Erythroblast (primary cell): ENCODE measurements at regions not wholly inside any gene's neighbourhood (a gene's known extent, or its start where the extent isn't known, plus 50 kb on each side); places are given as distances from the start of the nearest gene placed in this dataset.

Experiments
- DNase-seq, 2 experiments: peaks; one replicate each; lab custom pipeline; 2025; lab: John Stamatoyannopoulos, UW
- GATA1 ChIP-seq: IDR thresholded peaks from 2 replicates; pipeline ENCODE4 v1.6.1; 2011; ENCODE audit warnings: low read depth, mild to moderate bottlenecking, control low read depth, low read length, moderate library complexity
- POLR2A ChIP-seq: IDR thresholded peaks from 2 replicates; pipeline ENCODE4 v1.6.1; 2011; ENCODE audit warnings: mild to moderate bottlenecking, low read length

GRCh38 chr5:112014783-112015395 lies 257.9 kb upstream of the NREP start:
- no peak for DNase-seq
- TF ChIP-seq POLR2A (no peak), GATA1 (no peak)

- DNase-seq: no peak
- TF ChIP-seq POLR2A: no peak
- no peak for TF ChIP-seq GATA1
These were observed 256.7 kb upstream of the NREP start for GRCh38 chr5:112013660-112014059.

- TF ChIP-seq GATA1: no peak
- TF ChIP-seq POLR2A: no peak
- DNase-seq: no peak
These were observed 255.1 kb upstream of the NREP start for GRCh38 chr5:112012104-112012503.

- DNase-seq: no peak
- no peak for TF ChIP-seq POLR2A
- no peak for TF ChIP-seq GATA1
These were observed 253.5 kb upstream of the NREP start for GRCh38 chr5:112010475-112010874.

GRCh38 chr5:112006721-112007120 lies 249.7 kb upstream of the NREP start:
- DNase-seq: no peak
- TF ChIP-seq POLR2A (no peak), GATA1 (no peak)

GRCh38 chr5:112005623-112005930 lies 248.6 kb upstream of the NREP start:
- DNase-seq: no peak
- TF ChIP-seq POLR2A (no peak), GATA1 (no peak)

- no peak for TF ChIP-seq POLR2A
- TF ChIP-seq GATA1: no peak
- DNase-seq: no peak
These were observed 248.1 kb upstream of the NREP start for GRCh38 chr5:112004867-112005622.

- DNase-seq: no peak
- TF ChIP-seq GATA1 (no peak), POLR2A (no peak)
These were observed 245.4 kb upstream of the NREP start for GRCh38 chr5:112002376-112002775.

- TF ChIP-seq POLR2A (no peak), GATA1 (no peak)
- no peak for DNase-seq
These were observed 242.3 kb upstream of the NREP start for GRCh38 chr5:111999286-111999685.

GRCh38 chr5:111998871-111999270 lies 241.9 kb upstream of the NREP start:
- no peak for DNase-seq
- TF ChIP-seq GATA1 (no peak), POLR2A (no peak)

GRCh38 chr5:111997711-111998110 lies 240.7 kb upstream of the NREP start:
- TF ChIP-seq POLR2A (no peak), GATA1 (no peak)
- no peak for DNase-seq

GRCh38 chr5:111997308-111997707 lies 240.3 kb upstream of the NREP start:
- no peak for DNase-seq

GRCh38 chr5:111996574-111996973 lies 239.6 kb upstream of the NREP start:
- DNase-seq: no peak
- TF ChIP-seq GATA1 (no peak), POLR2A (no peak)

More at GRCh38 chr5:111997308-111997707, 240.3 kb upstream of the NREP start:
- TF ChIP-seq GATA1 (no peak), POLR2A (no peak)

GRCh38 chr5:111995701-111996100 lies 238.7 kb upstream of the NREP start:
- TF ChIP-seq GATA1: no peak
- no peak for TF ChIP-seq POLR2A

GRCh38 chr5:111993242-111993641 lies 236.2 kb upstream of the NREP start:
- no peak for DNase-seq
- TF ChIP-seq POLR2A: no peak
- no peak for TF ChIP-seq GATA1

More at GRCh38 chr5:111995701-111996100, 238.7 kb upstream of the NREP start:
- DNase-seq: no peak
